Aorta (tissue), 5 donors: ENCODE measurements at regions not wholly inside any gene's neighbourhood (a gene's known extent, or its start where the extent isn't known, plus 50 kb on each side); places are given as distances from the start of the nearest gene placed in this dataset.
"Not testable (repeated sequence)": the region's sequence is repeated elsewhere in the genome, so short reads cannot be mapped to it uniquely, and the experiment has no call there.

Source experiments
- ATAC-seq: fragments of 200-7000 bp; cut with Tn5 transposase; one replicate; pipeline ENCODE4 v1.9.1; 2022; ENCODE audit warnings: moderate library complexity; ENCODE audit not compliant: low FRiP score
- DNase-seq, 2 donors: peaks; one replicate each; pipeline ENCODE4 v3.0.0-alpha.2; 2020
- H3K27ac ChIP-seq, 2 donors: one replicate each; pipeline ENCODE4 v1.5.1; 2013; ENCODE audit warnings: low read length in 2 of 2, mild to moderate bottlenecking in 2 of 2, moderate library complexity in 2 of 2, control low read depth in 1 of 2, inconsistent platforms in 1 of 2, low read depth in 1 of 2
- H3K27me3 ChIP-seq, 2 donors: one replicate each; pipeline ENCODE4 v1.6.1; 2013; ENCODE audit warnings: control low read depth in 1 of 2, low read length in 1 of 2, mild to moderate bottlenecking in 1 of 2, moderate library complexity in 1 of 2; ENCODE audit not compliant: insufficient read depth in 2 of 2, control insufficient read depth in 1 of 2
- H3K36me3 ChIP-seq, 2 donors: one replicate each; pipeline ENCODE4 v1.6.1; 2013; ENCODE audit warnings: control low read depth in 1 of 2, low read length in 1 of 2, mild to moderate bottlenecking in 1 of 2; ENCODE audit not compliant: insufficient read depth in 2 of 2, control insufficient read depth in 1 of 2
- H3K4me1 ChIP-seq, 2 donors: one replicate each; pipeline ENCODE4 v1.6.1; 2013; ENCODE audit warnings: low read length in 2 of 2, control low read depth in 1 of 2, mild to moderate bottlenecking in 1 of 2, moderate library complexity in 1 of 2; ENCODE audit not compliant: insufficient read depth in 2 of 2, control insufficient read depth in 1 of 2
- H3K4me3 ChIP-seq, 2 donors: one replicate each; pipeline ENCODE4 v1.5.1; 2013; ENCODE audit warnings: low read length in 2 of 2, control low read depth in 1 of 2, mild to moderate bottlenecking in 1 of 2
- H3K9me3 ChIP-seq: one replicate; pipeline ENCODE4 v1.6.1; 2013; ENCODE audit warnings: mild to moderate bottlenecking, low read length; ENCODE audit not compliant: control insufficient read depth
- WGBS, 2 donors: extraction: QIAGEN DNeasy Blood & Tissue Kit; methylation state at CpG; one replicate each; pipeline ENCODE4 v1.1.7; 2013; 5-methylcytosine and 5-hydroxymethylcytosine counted together
- intact Hi-C, 2 donors: fragments of 100-400 bp; cut with DNase I; formaldehyde crosslinking; loops; one replicate each; pipeline versions ENCODE4 v1.14.2 to v1.15.0; 2022
- donor health status: healthy with polysubstance abuse.
- donor health status: Bipolar disorder and iron deficiency.
- donor health status: DM: no; HTN: no; CAD: no.
- donor health status: DM: no; HTN: no; CAD: no.
- donor health status: DM: yes; HTN: yes; CAD: no.

GRCh38 chrX:82412858-82413257, 1095.2 kb upstream of the POU3F4 start:
- H3K36me3 ChIP-seq = no peaks in the 10 kb centered on the region
- intact Hi-C loops = no loop called here
- no peaks in the 10 kb centered on the region for H3K27me3 ChIP-seq
- H3K4me1 ChIP-seq = no peaks in the 10 kb centered on the region
- no peak overlapping the region for H3K4me3 ChIP-seq
- ATAC-seq = no peak
- H3K27ac ChIP-seq = no peak overlapping the region
- no peak for DNase-seq
- H3K9me3 ChIP-seq = no peaks in the 10 kb centered on the region
- 61 to 63% methylated on average over 2 of the region's 2 CpGs for WGBS, 2 donors

- DNase-seq (no peak), ATAC-seq (no peak)
- Histone ChIP-seq H3K4me3 (no peak overlapping the region), H3K27ac (no peak overlapping the region), H3K27me3 (no peaks in the 10 kb centered on the region), H3K4me1 (no peaks in the 10 kb centered on the region), H3K9me3 (no peaks in the 10 kb centered on the region), H3K36me3 (no peaks in the 10 kb centered on the region)
- intact Hi-C loops = no loop called here
- WGBS, 2 donors = 48 to 54% methylated on average over 2 of the region's 2 CpGs
These were observed 1065.8 kb upstream of the POU3F4 start for GRCh38 chrX:82442281-82442680.

- no peak for DNase-seq
- H3K27ac ChIP-seq = no peak overlapping the region
- intact Hi-C loops = no loop called here
- H3K36me3 ChIP-seq = no peaks in the 10 kb centered on the region
- no peaks in the 10 kb centered on the region for H3K9me3 ChIP-seq
- no peaks in the 10 kb centered on the region for H3K4me1 ChIP-seq
- ATAC-seq = no peak
- H3K4me3 ChIP-seq = no peak overlapping the region
- 85 to 86% methylated on average over 4 of the region's 4 CpGs for WGBS, 2 donors
- H3K27me3 ChIP-seq = no peaks in the 10 kb centered on the region
These were observed 1056.4 kb upstream of the POU3F4 start for GRCh38 chrX:82451725-82452124.

GRCh38 chrX:82455852-82456251, 1052.2 kb upstream of the POU3F4 start:
- H3K4me3 ChIP-seq, H3K9me3 ChIP-seq, H3K4me1 ChIP-seq, intact Hi-C loops, H3K27me3 ChIP-seq, DNase-seq, H3K36me3 ChIP-seq, H3K27ac ChIP-seq, ATAC-seq: not testable (repeated sequence)
- WGBS, 2 donors = 70 to 92% methylated on average over 2 of the region's 2 CpGs

DNA sequence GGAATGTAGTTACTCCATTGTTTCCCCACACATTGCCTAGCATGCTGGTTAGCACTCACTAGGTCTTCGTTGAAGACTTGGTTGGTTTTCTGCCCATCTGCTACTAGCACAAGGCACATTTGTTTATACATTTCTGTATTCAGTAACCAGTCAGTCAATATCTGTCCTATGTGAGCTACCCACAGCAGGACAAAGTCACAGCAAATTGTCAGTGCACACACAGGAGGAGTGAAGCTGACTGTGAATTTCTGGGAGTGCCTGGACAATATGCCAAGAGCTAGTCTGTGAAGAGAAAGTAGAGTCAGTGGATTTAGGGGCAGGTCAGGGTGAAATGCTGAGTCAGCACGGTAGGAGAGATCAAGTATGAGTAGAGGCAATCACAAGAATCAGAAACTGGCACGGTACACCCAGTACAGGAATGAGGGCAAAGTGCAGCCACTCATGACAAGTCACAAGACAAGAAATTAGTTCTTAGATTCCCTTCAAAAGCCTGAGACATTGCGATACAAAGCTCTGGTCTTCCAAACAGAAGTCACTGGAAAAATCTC, 1049.8 kb upstream of the POU3F4 start:
- Histone ChIP-seq H3K9me3 (no peaks in the 10 kb centered on the region), H3K4me1 (no peaks in the 10 kb centered on the region), H3K4me3 (no peak overlapping the region), H3K27me3 (no peaks in the 10 kb centered on the region), H3K36me3 (no peaks in the 10 kb centered on the region), H3K27ac (no peak overlapping the region)
- 72% methylated on average over 4 of the region's 4 CpGs for WGBS, 2 donors
- ATAC-seq = no peak
- intact Hi-C loops = no loop called here
- DNase-seq = no peak

- no peaks in the 10 kb centered on the region for H3K27me3 ChIP-seq
- WGBS, 2 donors = 66 to 78% methylated on average over 2 of the region's 2 CpGs
- no peaks in the 10 kb centered on the region for H3K9me3 ChIP-seq
- ATAC-seq = no peak
- no peaks in the 10 kb centered on the region for H3K36me3 ChIP-seq
- intact Hi-C loops = no loop called here
- DNase-seq = no peak
- H3K27ac ChIP-seq = no peak overlapping the region
- no peak overlapping the region for H3K4me3 ChIP-seq
- no peaks in the 10 kb centered on the region for H3K4me1 ChIP-seq
These were observed 1041.1 kb upstream of the POU3F4 start for GRCh38 chrX:82466994-82467393.
